Eye (tissue), 1 donor: ENCODE measurements at regions not wholly inside any gene's neighbourhood (a gene's known extent, or its start where the extent isn't known, plus 50 kb on each side); places are given as distances from the start of the nearest gene placed in this dataset.

Source experiments
- DNase-seq: peaks from one replicate; pipeline ENCODE4 v3.0.0-alpha.2; 2015

DNA sequence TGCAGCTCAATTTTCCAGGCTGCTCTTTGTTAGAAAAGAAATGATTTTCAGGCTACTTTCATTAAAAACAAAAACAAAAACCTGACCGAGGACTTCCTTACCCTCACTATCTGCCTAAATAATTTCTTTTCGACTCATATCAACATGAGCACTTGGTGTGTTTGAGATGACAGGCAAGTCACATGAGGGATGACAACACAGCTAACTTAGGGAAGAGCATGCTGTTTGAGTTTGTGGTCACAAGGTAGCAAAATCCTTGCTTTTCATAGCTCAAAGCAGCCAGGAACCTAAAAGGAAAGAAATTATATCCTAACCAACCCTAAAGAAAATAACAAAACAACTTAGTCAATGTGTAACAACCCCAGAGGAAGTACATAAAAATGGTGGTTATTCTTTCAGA is 459.5 kb downstream of the KIF16B start:
- no peak for DNase-seq

DNA sequence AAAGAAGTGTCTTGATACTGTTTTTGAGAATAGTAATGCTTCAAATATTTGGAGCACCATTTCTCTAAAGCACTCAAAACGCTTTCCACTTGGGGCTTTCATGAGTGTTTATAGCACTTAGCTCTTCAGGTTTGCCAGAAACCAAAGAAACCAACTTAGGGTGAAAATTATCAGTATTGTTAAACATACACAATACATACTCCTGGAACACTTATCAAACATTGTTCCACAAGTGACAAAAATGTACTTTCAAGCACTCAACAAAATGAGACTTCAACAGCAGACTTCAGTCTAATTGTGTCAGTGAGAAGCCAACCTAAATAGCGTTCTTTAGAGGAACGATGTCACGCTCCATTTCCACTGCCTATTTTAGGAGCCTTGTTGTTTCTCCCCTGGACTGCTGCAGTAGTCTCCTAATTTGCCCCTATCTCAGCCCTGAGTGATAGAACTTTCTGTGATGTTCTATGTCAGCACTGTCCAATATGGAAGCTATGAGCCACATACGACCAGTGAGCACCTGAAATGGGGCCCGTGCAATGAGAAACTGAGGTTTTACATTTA is 461.3 kb downstream of the KIF16B start:
- DNase-seq = no peak

DNA sequence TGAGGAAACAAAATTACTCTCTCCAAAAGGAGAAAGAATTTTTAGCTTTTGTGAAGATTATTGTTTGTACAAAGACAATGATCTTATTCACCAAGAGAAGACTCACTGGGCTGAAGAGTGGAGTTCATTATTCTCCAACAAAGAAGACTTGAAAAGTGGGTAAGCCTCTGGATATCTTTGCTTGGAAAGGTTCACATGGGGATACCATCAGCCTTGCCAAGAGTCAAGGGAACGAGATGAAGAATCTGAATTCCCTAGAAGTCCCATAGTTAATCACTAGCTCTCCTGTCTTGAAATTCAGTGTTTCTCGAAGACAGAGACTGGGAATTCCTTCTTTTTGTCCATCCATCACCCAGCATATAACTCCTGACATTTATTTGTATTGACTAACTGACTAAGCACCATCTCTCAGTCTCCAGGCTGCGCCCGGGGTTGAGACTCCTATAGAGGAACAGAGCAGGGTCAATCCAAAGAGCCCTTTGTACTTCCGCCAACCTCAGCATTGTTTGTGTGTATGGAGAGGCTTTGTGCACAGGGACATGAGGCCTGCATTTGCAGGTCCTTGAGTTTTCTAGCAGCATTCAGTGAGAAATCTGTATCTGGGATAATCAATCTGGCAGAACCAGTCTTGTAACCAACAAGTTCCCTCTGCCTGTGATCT is 461.9 kb downstream of the KIF16B start:
- no peak for DNase-seq

DNA sequence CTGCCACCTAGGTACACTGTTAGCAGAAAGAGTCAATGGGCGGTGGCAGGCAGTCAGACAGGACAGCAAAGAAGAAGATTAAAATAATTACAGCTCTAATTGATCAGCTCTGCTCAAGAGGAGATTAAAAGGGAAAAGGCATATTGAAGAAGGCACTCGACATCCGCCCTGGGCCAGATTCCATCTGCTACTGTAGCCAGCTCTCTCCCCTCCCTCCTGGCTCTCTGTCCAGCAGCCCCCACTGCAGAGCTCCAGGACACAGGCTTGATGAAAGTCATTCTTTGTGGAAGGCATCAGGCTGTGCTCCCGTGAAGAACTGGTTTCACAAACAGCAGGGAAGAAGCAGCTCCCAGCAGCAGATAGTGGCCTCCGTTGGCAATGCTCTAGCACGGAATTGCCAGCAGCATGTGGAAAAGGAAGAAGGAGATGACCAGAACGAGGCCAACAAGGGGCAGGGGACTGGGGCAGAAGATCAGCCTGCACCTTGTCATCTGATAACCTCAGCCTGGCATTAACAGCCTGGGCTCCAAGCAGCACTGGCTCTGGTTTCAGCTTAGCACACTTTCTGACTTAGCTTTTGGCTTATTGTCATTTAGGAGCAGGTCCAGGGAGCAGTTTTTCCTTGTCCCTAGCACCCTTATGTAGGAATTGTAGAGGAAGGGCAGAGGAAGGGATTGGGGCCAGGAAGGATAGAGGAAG is 465.9 kb downstream of the KIF16B start:
- peak; percentile 25 for DNase-seq

DNA sequence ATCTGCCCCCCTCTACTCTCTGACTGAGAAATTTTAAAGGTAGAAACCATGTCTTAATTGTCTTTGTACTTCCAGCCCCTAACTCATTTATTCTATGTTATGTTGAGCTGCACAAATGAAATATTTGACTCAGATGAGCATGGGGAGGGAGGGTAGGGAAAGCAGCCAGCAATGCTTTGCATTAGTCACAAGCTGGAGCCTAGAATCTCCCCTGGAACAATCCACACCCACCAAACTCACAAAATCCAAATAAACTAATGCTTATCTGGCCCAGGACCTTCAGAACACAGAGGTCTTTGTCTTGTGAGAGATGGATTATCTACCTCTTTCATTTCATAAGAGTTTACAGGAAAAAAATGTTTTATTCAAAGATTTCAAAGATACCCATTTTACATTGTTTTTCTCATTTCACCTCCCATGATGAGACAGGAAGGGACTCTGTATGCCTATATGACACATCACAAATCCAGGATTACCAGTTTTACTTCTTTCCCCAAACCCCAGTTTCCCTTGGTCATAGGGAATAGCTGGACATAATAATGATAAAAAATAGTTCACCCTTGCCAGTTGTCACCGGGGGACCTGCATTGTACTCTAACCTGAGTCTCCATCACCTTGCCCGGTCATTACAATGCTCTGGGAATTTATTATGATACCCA is 466.9 kb downstream of the KIF16B start:
- no peak for DNase-seq

DNA sequence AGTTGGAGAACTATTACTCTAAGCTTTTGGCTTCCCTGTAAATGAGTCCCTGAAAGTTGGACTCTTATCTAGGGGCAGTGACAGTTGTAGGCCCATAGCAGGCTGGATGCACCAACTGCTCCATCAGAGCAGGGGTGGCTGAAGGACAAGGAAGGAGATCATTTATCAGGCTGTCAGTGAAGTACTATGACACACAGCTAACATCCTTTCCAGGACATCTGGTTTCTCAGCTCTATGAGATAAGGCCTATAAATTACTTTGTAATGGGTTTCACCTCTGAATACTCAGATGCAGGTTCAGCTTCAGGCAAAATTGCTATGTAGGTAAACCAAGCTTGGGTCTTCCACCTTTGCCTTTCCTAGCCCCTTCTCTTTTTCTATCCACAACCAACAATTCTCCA is 468.5 kb downstream of the KIF16B start:
- no peak for DNase-seq
